ENCODE measurements at regions not wholly inside any gene's neighbourhood (a gene's known extent, or its start where the extent isn't known, plus 50 kb on each side); places are given as distances from the start of the nearest gene placed in this dataset.

- TF ChIP-seq CTCF (conservative IDR thresholded peaks at IDR 0.05; ENCODE audit: low read depth in 2 of 2): no peak
- TF ChIP-seq JUNB (IDR thresholded peaks at IDR 0.05; ENCODE audit: unreplicated experiment): no peak
These were observed 611.1 kb downstream of the PCDH19 start for GRCh38 chrX:99798936-99799335.

Data from GM23338 (cell line).